Loucy (cell line): ENCODE measurements at regions not wholly inside any gene's neighbourhood (a gene's known extent, or its start where the extent isn't known, plus 50 kb on each side); places are given as distances from the start of the nearest gene placed in this dataset.
"Not testable (repeated sequence)": the region's sequence is repeated elsewhere in the genome, so short reads cannot be mapped to it uniquely, and the experiment has no call there.

Experiments used
- H2AFZ ChIP-seq: fragments of 200-600 bp; sonication (generic); 2 replicates; pipeline ENCODE4 v1.6.0; 2016; ENCODE audit warnings: antibody characterized with exemption, mild to moderate bottlenecking, low read length, moderate library complexity
- H3F3A ChIP-seq: fragments of 200-600 bp; 2 replicates; pipeline ENCODE4 v1.6.0; 2016; ENCODE audit warnings: antibody characterized with exemption, low read depth, mild to moderate bottlenecking
- H3K27me3 ChIP-seq: fragments of 200-600 bp; sonication (generic); 2 replicates; pipeline ENCODE4 v1.6.1; 2014; ENCODE audit warnings: low read length, mild to moderate bottlenecking; ENCODE audit not compliant: insufficient read depth, poor library complexity, severe bottlenecking
- H3K36me3 ChIP-seq: fragments of 200-600 bp; sonication (generic); 2 replicates; pipeline ENCODE4 v1.6.1; 2016; ENCODE audit warnings: low read length; ENCODE audit not compliant: insufficient read depth
- H3K4me1 ChIP-seq: fragments of 200-600 bp; sonication (generic); 2 replicates; pipeline ENCODE4 v1.5.1; 2014; ENCODE audit warnings: low read length, mild to moderate bottlenecking; ENCODE audit not compliant: insufficient read depth, poor library complexity, severe bottlenecking
- H3K4me2 ChIP-seq: fragments of 200-600 bp; sonication (generic); 2 replicates; pipeline ENCODE4 v1.6.0; 2014; ENCODE audit warnings: antibody characterized with exemption, low read length, low read depth, mild to moderate bottlenecking; ENCODE audit not compliant: poor library complexity, severe bottlenecking
- H3K4me3 ChIP-seq: fragments of 200-600 bp; sonication (generic); 2 replicates; pipeline ENCODE4 v1.5.1; 2014; ENCODE audit warnings: low read length, mild to moderate bottlenecking, mixed read lengths; ENCODE audit not compliant: poor library complexity, severe bottlenecking
- H3K79me2 ChIP-seq: fragments of 200-600 bp; sonication (generic); 2 replicates; pipeline ENCODE4 v1.6.1; 2014; ENCODE audit warnings: low read length; ENCODE audit not compliant: insufficient read depth
- H3K9ac ChIP-seq: fragments of 200-600 bp; sonication (generic); 2 replicates; pipeline ENCODE4 v1.6.0; 2014; ENCODE audit warnings: mild to moderate bottlenecking, low read depth, low read length, moderate library complexity; ENCODE audit not compliant: poor library complexity, severe bottlenecking
- H3K9me2 ChIP-seq: fragments of 200-600 bp; sonication (generic); replicated peaks from 2 replicates; pipeline ENCODE4 v1.6.1; 2016; ENCODE audit warnings: low read depth, low read length, mixed read lengths
- H3K9me3 ChIP-seq: fragments of 200-600 bp; sonication (generic); 2 replicates; pipeline ENCODE4 v1.6.1; 2014; ENCODE audit warnings: mild to moderate bottlenecking, antibody characterized with exemption, low read length, low read depth; ENCODE audit not compliant: insufficient read depth
- H4K20me1 ChIP-seq: fragments of 200-600 bp; sonication (generic); 2 replicates; pipeline ENCODE4 v1.6.0; 2014; ENCODE audit warnings: antibody characterized with exemption, low read length, mild to moderate bottlenecking; ENCODE audit not compliant: insufficient read depth, poor library complexity, severe bottlenecking
- EZH2phosphoT487 ChIP-seq: fragments of 200-600 bp; IDR thresholded peaks from 2 replicates; pipeline ENCODE4 v1.6.1; 2018; ENCODE audit warnings: antibody characterized with exemption, mild to moderate bottlenecking, moderate library complexity, borderline replicate concordance
- TF ChIP-seq, protein P1 (sequence below): fragments of 200-600 bp; sonication (generic); conservative IDR thresholded peaks from 2 replicates; pipeline ENCODE4 v1.5.1; 2014; ENCODE audit warnings: mild to moderate bottlenecking, antibody characterized with exemption, low read length

DNA sequence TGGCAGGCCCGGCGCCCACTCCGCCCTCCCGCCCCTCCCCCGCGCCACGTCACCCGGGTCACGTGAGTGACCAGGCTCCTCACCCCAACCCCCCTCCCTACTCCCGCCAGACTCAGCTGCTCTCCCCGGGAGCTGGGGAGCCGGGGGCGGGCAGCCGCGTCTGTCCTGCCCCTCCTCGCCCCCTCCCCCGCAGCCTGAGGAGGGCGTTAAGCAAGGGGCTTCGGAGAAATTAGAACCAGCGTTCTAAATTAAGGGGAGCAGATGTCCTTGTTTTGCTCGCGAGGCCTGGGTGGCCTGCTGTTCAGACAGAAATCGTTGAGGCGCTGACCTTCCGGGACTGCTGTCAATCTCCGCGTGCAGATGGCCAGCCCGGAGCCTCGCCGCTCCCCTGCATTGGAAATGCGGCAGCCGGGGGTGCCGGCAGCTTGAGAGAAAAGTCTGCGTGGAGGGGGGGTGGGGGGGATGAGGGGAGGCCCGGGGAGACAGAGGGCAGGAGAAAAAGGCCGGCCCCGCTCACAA lies 102.2 kb upstream of the ZNF438 start:
- peaks cover 39% of the 10 kb centered on the region for H3K4me1 ChIP-seq
- no peaks in the 10 kb centered on the region for H3K9me2 ChIP-seq
- H3K9me3 ChIP-seq: no peaks in the 10 kb centered on the region
- no peak overlapping the region for H2AFZ ChIP-seq
- no peaks in the 10 kb centered on the region for H3K79me2 ChIP-seq
- H3K27me3 ChIP-seq: no peaks in the 10 kb centered on the region
- H4K20me1 ChIP-seq: no peaks in the 10 kb centered on the region
- H3K4me2 ChIP-seq: peak overlapping the region; percentile 72
- H3K4me3 ChIP-seq: peak overlapping the region; percentile 63
- peak overlapping the region; percentile 65 for H3K9ac ChIP-seq
- H3F3A ChIP-seq: no peaks in the 10 kb centered on the region
- no peaks in the 10 kb centered on the region for H3K36me3 ChIP-seq
- no peak for TF ChIP-seq EZH2phosphoT487

DNA sequence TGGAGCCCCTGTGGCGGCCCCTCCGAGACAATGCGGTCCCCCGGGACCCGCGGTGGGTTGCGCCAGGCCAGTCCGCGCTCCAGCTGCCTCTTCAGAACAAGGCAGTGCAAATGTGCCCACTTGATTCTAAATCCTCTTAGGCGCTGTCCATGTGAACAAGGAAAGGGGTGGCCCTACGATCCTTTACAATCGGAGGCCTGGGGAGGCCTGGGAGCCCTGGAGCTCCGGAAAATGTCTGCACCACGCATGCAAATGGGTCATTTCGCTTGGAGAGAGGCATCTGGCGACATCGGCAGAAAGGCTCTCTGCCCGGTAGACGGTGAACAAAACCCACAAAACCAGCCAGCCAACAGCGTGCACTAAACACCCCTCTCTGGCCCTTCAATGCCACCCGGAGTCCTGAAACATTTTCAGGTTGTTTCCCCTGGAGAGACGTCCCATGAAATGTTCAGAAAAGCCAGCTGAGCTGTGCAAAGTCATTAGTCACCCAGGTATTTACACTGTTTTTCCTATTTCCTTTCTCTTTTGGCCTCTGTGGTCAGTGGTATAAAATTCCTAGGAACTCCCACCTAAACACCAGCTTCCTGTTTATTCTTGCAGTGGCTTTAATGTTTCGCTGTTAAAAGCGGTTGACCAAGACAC lies 102.8 kb upstream of the ZNF438 start:
- Histone ChIP-seq H3K9me2 (no peaks in the 10 kb centered on the region), H2AFZ (no peak overlapping the region)

DNA sequence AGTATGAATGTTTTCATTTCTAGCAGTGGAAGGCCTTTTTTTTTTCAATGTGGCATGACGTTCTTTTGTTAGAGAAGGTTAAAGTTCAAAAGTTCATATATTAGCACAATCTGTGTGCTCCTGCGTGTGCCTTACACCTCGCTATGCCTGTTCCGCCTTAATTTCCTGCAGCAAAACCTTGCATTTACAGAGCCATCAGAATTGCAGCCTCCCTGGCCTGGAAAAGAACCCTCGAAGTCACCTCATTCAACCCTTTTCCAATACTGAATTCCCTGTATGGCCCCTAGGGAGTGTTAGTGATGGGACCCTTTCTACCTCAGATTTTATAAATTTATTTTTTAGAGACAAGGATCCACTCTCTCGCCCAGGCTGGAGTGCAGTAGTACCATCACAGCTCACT lies 103.5 kb upstream of the ZNF438 start:
- Histone ChIP-seq H3K9ac (peak overlapping the region; percentile 65), H3K4me3 (peak overlapping the region; percentile 63)

More for the DNA sequence above, 102.8 kb upstream of the ZNF438 start:
- H3K79me2 ChIP-seq: no peaks in the 10 kb centered on the region
- peak overlapping the region; percentile 72 for H3K4me2 ChIP-seq
- no peaks in the 10 kb centered on the region for H3K27me3 ChIP-seq
- no peaks in the 10 kb centered on the region for H3K36me3 ChIP-seq
- H4K20me1 ChIP-seq: no peaks in the 10 kb centered on the region
- H3K4me1 ChIP-seq: peaks cover 39% of the 10 kb centered on the region
- TF ChIP-seq EZH2phosphoT487: no peak
- TF ChIP-seq, protein P1, sequence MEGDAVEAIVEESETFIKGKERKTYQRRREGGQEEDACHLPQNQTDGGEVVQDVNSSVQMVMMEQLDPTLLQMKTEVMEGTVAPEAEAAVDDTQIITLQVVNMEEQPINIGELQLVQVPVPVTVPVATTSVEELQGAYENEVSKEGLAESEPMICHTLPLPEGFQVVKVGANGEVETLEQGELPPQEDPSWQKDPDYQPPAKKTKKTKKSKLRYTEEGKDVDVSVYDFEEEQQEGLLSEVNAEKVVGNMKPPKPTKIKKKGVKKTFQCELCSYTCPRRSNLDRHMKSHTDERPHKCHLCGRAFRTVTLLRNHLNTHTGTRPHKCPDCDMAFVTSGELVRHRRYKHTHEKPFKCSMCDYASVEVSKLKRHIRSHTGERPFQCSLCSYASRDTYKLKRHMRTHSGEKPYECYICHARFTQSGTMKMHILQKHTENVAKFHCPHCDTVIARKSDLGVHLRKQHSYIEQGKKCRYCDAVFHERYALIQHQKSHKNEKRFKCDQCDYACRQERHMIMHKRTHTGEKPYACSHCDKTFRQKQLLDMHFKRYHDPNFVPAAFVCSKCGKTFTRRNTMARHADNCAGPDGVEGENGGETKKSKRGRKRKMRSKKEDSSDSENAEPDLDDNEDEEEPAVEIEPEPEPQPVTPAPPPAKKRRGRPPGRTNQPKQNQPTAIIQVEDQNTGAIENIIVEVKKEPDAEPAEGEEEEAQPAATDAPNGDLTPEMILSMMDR: no peak
- H3K4me3 ChIP-seq: peak overlapping the region; percentile 63
- H3K9me3 ChIP-seq: no peaks in the 10 kb centered on the region
- H3F3A ChIP-seq: no peaks in the 10 kb centered on the region
- H3K9ac ChIP-seq: peak overlapping the region; percentile 65

DNA sequence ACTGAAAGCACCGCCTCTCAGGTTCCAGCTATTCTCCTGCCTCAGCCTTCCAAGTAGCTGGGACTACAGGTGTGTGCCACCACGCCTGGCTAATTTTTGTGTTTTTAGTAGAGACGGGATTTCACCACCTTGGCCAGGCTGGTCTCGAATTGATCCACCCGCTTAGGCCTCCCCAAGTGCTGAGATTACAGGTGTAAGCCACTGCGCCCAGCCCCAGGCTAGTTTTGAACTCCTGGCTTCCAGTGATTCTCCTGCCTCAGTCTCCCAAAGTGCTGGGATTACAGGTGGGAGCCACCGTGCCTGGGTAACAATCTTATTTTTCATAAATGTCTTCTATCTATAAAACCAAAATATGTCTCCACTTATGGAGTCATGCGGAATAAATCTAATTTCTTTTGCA lies 104.1 kb upstream of the ZNF438 start:
- peak overlapping the region; percentile 72 for H3K4me2 ChIP-seq

More for the DNA sequence above, 103.5 kb upstream of the ZNF438 start:
- Histone ChIP-seq H3K9me3 (no peaks in the 10 kb centered on the region), H3K79me2 (no peaks in the 10 kb centered on the region), H3K27me3 (no peaks in the 10 kb centered on the region), H3F3A (no peaks in the 10 kb centered on the region), H3K36me3 (no peaks in the 10 kb centered on the region), H3K4me1 (peaks cover 39% of the 10 kb centered on the region), H2AFZ (no peak overlapping the region), H3K4me2 (peak overlapping the region; percentile 72), H4K20me1 (no peaks in the 10 kb centered on the region), H3K9me2 (no peaks in the 10 kb centered on the region)
- TF ChIP-seq, protein P1: no peak
- no peak for TF ChIP-seq EZH2phosphoT487

More for the DNA sequence above, 104.1 kb upstream of the ZNF438 start:
- Histone ChIP-seq H3K4me1 (peaks cover 39% of the 10 kb centered on the region), H3K9ac (peak overlapping the region; percentile 65)
- not testable (repeated sequence) for H3K9me3 ChIP-seq, H3K4me3 ChIP-seq, H3K9me2 ChIP-seq, H2AFZ ChIP-seq, H4K20me1 ChIP-seq, H3K79me2 ChIP-seq, H3K36me3 ChIP-seq, H3K27me3 ChIP-seq, H3F3A ChIP-seq
